Activated CD4-positive, CD25-positive, alpha-beta regulatory T cell treated with anti-CD3 and anti-CD28 coated beads, Interleukin-2, amount 50 U/mL, for 16 hours (primary cell): ENCODE measurements at regions not wholly inside any gene's neighbourhood (a gene's known extent, or its start where the extent isn't known, plus 50 kb on each side); places are given as distances from the start of the nearest gene placed in this dataset.
A peak's percentile ranks its signal among the peaks of the same experiment; 100 is the strongest.

Experiments used
- DNase-seq: peaks from one replicate; pipeline ENCODE4 v3.0.0-alpha.2; 2020; ENCODE audit warnings: low read depth, low spot score

DNA sequence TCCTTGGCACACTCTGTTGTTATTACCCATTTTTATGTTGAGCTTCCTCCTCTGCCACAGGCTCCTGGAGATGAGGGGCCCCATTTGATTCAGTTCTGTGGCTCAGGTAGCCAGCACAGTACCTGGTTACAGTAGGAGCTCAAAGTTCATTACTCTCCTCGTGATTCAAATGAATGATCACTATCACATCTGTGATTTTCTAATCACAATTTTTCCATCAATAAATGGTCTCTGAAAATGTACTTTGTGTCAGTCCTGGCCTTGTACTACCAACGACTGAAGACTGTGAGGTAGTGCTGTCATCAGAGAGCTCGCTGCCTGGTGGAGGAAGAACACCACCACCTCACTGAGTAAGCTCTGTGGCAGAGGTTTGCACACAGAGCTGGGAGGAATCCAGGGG lies 106.8 kb upstream of the JUN start:
- no peak for DNase-seq

DNA sequence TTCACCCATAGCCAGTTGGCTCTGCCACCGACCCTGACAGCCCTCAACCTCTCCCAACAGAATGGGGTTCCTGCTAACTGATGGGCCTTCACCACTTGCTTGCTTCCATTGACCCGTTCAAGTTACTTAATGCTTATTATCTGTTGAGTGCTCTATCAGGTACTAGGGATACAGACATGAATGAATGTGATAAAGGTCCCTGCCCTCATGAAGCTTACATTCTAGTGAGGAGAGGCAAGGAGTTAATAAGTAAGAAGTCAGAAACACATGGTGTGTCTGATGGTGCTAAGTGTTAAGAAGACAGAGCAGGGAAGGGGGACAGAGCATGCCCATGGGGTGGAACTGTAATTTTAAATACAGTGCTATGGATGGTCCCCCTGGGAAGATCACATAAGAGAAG lies 107.5 kb upstream of the JUN start:
- no peak for DNase-seq

DNA sequence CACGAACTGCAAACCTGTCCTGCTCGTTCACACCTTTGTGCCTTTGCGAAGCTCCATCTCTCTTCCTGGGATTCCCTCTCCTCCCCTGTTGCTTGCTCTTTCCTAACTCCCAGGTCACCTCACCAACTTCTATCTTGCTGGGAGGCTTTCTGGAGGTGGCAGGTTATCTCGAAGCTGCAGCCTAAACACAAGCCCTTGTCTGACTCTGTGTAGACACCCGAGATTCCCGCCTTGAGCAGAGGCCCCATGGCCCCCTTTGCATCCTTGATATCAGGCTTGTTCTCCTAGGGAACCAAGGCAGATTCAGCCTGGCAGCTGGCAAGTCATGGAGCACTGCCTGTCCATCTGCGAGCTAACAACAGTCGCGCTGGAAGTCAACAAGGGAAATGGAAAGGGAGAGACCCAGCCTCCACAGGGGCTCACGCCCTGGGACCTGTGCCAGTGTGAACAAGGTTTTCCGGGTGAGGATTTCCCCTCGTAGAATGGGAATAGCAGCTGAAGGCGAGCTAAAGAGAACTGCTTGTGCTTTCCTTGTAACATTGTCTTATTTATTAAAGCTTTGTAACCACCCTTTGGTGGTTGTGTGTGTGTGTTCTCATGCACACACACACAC lies 109.5 kb upstream of the JUN start:
- DNase-seq: no peak

DNA sequence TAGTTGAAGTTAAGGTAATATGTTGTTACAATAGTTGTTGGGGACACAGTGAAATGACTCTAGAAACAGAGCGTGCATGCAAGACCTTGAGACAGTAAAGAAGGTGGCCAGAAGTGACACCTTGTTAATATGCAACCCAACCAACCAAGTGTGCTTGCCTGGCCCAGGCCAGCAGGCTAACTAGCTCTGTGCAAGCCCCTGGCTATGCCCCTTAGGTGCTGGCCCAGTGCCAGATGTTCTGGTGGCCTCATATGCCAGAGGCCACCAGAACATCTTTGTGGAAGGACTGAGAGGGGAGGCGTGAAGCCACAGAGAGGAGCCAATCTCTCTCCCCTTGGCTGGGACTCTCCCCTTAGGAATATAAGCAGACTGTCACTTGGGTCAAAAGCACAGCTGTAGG lies 111.2 kb upstream of the JUN start:
- no peak for DNase-seq

DNA sequence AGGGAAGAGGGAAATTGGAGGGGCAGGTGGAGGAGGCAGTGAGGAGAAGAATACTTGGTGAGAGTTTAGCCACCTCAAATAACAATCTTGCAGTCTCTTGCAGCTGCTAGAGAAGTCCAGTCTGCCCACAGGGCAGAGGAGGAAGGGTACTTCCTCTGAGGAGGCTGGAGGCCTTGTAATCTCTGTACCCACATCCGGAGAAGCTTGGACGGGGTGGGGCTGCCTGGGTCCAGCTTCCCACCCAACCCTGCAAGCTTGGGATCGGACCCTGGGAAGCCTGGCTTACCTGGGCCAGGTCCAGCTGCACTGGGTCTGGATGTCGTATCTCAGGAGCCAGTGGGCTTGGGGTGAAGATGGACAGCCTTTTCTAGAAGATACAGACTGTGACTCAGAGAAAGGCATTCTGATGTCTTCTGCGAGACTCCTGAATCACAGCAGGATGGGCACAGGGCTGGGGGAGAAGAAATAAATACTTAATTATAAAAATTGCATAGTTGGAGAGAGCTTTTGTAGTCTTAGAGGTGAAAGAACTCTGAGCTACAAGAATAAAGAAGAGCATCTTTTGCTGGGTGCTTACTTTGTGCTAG lies 111.8 kb upstream of the JUN start:
- DNase-seq: no peak

DNA sequence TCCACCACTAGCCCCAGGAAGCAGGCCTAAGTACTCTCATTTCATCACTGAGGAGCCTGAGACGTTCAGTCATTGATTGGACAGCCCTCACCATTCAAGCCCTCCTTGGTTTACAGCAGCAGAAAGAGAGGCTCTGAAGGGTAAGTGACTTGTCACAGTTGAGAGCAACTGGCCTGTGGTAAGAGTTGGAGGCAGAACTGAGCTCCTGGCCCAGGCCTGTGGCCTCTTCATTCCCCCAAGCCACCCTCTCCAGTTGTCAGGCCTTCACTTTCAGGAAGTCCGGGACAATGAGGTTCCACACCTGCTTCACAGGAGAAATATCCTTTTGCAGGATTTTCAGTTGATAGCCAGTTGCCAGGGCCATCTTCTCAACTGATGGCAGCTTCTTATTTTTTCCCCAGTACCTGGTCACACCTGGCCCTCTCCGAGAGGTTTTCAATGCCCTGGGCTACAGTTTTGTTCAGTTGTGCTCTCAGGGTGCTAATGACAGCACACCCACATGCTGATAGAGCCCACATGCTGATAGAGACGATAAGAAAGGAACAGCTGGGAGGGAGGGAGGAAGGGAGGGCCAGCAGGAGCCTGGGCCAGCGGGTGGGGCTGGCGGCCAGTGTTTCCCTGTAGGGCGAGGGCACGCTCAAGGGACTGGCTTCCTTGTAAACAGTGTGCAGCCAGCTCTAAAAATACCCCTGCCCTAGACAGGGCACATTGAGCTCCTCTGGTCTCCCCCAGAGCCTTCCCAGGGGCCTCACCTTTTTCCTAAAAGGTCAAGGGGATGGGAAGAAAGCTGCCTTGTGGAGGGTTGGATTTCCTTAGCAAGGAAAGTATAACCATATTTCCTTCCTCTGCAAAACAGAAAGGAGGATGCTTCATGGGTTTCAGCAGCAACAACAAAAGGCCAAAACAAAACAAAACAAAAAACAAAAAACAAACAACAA lies 112.7 kb upstream of the JUN start:
- no peak for DNase-seq

DNA sequence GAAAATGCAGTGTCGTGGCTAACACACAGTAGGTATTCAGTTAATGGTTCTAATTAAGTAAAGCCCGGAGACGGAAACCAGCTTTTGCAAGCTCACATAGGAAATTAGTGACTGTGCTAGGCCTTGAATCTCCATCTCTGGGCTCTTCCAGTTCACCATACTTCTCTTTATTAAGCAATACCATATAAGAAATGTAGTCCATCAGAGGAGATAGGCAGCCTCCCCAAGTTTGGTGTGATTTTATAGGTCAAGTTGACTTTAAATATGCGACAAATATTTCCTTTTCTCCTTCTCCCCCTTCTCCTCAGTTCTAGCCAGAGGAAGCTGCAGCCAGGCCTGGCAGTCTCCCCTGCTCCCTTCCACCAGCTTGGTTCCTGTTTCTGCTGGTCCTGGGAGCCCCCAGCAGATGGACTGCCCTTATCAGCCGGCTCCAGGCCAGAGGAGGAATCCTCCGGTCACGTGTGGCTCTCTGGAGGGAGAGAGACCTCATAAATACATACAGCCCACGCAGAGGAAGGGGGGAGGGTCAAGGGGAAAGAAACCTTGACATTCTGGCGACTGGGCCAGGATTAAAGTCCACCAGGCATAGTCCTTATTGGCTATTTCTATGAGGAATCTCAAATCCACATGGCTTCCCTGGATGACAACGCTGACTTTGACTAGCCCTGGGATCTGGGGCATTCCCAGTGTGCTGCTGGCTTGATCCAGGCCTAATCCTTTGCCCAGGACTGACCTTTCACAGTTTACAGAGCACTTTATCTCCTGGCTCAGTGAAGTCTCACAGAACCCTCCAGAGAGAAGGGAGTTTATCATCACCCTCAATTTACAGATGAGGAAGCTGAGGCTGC lies 115.1 kb upstream of the JUN start:
- DNase-seq: no peak

DNA sequence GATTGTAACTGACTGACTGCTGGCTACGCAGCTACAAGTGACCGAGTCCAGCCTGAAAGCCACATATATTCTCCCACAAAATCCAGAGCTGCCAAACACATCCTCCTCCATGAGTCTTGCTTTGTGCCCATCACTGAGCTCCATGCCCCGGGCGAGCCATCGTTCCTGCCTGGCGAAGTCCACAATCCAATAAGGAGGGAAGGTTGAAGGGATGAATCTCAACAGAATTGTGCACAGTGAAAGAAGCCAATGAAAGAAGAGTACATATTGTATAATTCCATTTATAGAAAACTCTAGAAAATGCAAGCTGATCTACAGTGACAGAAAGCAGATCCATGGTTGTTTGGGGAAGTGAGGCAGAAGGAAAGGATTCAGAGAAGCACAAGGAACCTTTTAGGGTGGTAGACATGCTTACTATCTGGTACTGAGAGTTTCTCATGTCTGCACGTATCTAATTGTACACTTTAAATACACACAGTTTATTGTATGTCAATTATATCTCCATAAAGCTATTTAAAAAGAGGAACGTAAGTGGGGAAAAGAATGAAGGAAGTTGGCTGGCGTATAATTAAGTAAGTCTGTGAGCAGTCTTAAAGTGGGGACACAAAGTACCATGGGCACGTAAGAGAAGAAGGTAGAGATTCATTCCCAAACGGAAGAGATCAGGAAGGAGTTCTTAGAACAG lies 115.9 kb upstream of the JUN start:
- DNase-seq: no peak

DNA sequence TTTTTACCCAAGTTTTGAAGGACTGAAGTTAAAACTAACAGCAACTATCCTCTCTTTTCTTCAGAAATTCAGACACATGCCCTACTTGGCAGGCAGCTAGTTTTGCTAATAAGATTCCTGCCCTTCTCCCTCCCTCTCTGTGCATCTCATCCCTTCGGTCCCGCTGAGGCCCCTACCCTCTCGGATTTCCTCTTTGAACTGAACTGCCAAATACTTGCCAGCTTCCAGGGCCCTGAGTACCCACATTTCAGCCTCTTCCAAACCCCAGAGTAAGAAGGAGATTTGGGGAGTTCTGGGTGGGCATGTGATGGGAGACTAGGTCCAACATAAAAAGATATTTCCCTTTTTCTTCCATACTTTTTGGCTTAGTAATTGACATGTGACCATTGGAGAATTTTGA lies 116.5 kb upstream of the JUN start:
- no peak for DNase-seq

DNA sequence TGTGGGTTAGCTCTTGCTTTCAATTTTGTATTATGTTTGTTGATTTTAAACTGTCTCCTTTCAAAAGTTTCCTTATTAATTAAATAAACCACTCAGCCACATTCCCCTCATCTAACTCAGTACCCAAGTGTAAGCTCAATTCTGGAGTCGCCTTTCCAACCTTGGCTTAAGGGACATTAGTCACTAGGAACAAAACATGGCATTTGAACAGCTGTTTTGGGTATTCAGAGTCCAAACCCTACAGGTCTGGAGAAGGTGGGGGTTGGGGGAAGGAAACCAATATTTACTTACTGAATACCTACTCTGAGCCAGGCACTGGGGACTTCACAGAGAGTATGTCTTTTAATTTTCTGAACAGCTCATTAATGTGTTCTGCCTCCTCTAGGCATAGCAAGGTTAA lies 117.2 kb upstream of the JUN start:
- no peak for DNase-seq

DNA sequence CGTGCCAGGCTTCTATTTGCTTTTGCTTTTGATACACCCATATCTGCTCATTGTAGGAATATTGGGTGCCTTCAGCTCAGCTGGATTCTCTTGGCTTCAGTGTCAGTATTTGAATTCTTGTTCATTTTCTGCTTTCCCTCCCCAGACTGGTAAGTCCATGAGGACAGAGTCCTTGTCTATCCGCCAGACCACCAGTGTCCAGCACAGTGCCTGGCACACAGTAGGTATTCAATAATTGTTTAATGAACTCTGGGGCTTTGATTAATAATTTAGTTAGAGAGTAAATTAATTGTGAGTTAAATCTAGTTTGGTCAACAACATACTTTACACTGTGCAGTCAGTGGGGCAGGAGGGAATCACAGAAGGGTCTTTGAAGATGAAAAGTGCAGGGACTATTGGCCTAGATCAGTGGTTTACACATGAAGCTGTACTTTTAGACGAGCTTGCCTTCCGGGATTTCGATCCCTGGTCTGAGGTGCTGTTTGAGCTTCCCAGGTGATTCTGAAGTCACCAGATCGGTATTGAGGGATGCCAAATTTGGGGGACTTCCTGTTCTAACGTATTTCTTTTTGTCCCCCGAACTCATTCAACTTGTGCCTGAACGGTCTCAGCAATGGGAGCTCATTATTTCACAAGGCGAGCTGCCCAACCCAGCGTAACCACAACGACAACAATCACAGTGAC lies 119.1 kb upstream of the JUN start:
- DNase-seq: no peak

DNA sequence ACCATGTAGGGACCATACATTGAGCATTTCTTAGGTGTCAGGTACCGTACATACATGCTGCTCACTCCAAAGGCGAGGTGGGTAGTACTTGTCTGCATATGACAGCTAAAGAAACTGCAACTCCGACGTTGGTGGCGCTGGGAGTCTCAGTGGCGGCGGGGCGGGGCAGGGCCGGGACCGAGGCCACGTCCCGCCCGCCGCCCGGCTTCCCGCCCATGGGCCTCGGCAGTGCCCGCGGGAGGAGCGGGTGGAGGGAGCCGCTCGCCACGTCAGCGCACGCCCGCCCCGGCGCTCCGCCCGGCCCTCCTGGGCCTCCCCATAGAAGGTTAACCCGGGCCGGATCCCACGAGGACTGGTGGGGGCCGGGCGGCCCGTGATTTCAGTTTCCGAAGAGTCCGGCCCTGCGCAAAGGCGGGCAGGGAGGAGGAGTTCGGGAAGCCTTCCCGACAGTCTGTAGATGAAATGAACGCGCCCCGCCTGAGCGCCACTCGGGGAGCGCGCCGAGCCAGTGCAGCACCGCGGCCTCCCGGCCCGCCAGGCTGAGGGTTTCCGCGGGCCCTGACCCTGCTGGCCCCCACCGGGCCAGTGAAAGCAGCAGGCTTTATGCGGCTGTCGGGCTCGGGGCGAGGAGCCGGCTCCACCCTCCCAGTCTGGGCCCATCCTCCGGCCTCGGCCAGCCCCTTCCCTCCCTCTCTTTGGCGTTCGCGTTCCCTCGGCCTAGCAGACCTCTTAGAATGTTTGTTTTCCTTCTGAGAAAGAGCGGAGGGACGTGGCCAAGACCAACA lies 119.9 kb upstream of the JUN start:
- peak; percentile 43 for DNase-seq

DNA sequence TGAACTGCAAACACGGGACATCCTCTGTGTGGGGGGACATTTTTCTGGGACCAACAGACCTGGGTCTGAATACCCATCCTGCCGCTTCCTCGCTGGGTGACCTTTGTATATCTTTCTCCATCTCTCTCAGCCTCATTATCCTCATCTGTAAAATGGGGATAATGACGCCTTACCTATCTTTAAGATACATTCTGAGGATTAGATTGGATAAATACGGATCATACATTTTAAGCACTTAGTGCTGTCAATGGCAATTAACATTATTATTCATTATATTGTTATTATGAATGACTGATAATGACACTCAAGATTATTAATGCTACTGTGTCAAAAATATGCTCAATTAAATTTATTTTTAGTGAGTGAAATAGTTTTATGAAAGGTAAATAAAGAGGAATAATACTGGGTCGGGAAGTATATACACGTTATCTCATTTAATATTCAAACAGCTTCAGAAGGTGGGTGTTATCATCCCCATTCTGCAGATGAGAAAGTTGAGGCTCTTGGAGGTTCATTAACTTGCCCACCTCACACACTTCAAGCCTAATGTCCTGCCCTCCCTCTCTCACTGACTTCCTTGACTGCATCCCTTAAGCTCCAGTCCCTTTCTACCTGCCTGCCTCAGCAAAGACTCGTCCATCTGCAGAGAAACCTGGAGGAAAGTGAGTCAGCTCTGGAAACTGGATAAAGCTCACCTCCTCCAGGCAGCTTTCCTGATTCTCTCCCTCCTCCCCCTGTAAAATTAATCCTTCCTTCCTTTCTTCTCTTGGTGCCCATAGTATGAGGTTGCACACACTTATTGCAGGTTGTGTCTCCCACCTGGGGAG lies 120.7 kb upstream of the JUN start:
- no peak for DNase-seq

DNA sequence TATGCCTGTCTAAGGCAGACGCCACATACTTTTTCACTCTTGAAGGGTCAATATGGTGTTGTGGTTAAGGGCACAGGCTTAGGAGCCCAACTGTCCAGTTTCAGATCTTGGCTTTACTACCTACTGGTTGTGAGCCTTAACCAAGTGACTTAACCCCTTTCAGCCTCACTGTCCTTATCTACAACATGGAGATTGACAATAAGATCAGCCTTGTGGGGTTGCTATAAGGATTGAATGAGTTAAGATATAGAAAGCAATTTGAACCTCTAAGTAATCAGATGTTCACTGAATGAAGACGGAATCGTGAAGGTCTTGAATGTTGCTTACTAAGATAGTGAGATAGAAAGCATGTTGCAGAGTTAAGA lies 121.3 kb upstream of the JUN start:
- DNase-seq: no peak

DNA sequence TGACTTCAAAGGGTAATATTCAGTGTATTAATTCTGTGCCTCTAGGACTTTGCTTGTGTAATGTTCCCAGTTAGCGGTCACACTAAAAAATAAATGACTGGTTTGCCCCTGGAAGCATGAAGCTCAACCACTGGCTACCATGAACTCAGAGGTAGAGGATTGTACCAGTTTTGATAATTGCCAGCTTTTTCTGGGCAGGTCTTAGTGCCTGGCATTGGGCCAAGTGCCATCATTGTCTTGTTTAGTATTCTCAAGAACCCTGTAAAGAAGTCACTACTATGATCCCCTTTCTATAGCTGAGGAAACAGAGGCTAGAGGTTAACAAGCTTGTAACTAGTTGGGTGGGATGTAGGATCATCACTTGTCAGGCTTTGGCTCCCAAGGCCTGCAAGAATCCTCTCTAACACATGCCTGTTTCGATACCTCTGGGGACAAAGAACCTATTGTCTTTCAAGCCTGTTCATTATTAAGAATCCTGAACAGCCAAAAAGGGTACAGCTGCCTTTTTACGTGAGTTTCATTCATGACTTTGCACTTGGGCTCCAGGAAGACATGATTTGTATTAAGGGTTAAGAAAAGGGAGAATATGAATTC lies 121.9 kb upstream of the JUN start:
- no peak for DNase-seq

DNA sequence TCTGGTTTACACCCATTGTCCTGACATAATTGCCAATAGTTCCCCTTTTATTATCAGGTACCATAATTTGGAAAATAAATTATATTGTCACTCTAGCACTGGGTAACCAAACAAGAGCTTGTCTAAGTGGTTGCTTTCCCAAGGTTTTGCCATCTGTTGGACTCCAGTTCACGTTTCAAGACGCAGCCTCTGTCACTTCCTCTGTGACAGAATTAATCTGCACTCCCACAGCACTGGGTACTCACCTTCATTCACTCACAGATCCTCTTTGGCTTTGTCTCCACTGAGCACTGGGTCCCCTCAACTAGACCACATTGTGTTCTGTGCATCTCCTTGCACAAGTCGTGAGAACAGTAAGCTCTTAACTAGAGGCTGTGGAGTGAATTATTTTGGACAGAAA lies 123.6 kb upstream of the JUN start:
- no peak for DNase-seq

DNA sequence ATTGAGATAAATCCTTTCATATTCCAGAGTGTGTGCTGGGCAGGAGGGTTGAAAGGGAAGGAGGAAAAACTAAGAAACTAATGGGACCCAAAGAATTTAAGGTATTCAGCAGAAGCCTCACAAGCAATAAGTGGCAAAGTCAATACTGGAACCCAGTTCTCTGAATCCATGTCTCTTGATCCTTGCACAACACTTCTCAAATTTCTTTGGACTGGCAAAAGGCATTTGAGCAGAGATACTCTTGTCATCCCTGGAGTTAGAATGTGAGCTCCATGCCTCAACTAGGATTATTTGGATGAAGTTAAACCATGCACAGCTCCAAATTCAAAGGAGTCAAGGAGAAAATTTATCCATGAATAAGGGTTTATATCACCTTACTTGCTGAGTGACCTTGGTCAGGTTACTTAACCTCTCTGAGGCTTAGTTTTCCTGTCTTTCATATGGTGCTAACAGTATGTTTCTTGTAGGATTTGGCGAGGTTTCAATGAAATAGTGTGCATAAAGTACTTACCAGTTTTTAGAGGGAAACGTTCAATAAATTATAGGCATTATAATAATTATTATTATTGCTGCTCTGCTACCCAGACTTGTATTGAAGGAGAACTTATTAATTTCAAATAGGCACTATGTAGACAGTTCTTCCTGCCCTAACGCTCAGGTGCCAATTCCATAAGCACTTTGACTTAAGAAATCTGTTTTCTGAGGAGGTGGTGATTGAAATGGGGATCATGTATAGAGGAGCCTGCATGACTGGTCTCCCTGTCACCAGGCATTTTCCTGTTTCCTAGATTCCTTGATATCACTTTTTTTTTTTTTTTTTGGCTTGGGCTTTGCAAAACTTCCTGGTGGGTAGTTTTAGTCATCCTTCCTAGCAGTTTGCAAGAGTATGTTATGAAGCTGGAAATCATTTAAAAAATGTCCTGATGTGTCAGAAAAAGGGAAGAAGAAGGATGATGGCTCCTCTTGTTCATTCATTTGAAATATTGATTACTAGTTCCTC lies 125.0 kb upstream of the JUN start:
- DNase-seq: no peak
